ENCODE measurements at regions not wholly inside any gene's neighbourhood (a gene's known extent, or its start where the extent isn't known, plus 50 kb on each side); places are given as distances from the start of the nearest gene placed in this dataset.

DNA sequence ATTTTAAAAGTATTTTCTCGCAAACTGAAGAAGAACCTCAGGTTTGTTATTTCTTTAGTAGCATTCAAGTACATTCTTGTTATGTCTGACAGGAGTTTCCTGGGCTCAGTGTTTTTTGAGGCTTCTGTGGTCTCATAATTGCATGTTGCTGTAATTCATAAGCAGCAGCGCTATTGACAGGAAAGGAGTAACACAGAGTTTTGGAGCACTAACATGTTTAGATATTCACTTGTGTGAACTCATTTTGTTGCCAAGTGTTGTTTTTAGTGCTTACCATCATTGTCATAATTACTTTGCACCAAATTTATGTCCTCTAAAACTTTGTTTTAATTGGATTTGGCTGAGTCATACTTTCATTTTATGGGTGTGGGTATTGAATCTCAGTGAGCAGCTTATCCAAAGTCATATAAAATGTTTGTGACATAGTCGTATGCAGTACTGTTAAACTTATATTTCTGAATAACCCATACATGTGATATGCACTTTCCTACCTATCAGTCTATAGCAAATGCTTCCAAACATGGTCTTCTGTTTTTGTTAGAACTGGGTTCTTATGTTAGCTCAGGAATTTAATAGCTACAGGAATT, 358.7 kb upstream of the CTSO start:
- Histone ChIP-seq H3K27ac (no peak overlapping the region), H3K27me3 (no peaks in the 10 kb centered on the region), H3K9me3 (peaks cover 0 to 6% (median 0%) of the 10 kb centered on the region in 3 donors), H3K4me1 (peaks cover 0 to 5% (median 0%) of the 10 kb centered on the region in 3 donors), H3K36me3 (no peaks in the 10 kb centered on the region), H3K4me3 (no peak overlapping the region)
- 72 to 90% methylated on average over 2 to 3 of the region's 3 CpGs for WGBS, 2 donors (ENCODE audit: low coverage in 1 of 2)
- TF ChIP-seq POLR2AphosphoS5 (IDR thresholded peaks at IDR 0.05) (no peak), POLR2A (IDR thresholded peaks at IDR 0.05) (no peak), EP300 (IDR thresholded peaks at IDR 0.05) (no peak)
- TF ChIP-seq, protein P1, sequence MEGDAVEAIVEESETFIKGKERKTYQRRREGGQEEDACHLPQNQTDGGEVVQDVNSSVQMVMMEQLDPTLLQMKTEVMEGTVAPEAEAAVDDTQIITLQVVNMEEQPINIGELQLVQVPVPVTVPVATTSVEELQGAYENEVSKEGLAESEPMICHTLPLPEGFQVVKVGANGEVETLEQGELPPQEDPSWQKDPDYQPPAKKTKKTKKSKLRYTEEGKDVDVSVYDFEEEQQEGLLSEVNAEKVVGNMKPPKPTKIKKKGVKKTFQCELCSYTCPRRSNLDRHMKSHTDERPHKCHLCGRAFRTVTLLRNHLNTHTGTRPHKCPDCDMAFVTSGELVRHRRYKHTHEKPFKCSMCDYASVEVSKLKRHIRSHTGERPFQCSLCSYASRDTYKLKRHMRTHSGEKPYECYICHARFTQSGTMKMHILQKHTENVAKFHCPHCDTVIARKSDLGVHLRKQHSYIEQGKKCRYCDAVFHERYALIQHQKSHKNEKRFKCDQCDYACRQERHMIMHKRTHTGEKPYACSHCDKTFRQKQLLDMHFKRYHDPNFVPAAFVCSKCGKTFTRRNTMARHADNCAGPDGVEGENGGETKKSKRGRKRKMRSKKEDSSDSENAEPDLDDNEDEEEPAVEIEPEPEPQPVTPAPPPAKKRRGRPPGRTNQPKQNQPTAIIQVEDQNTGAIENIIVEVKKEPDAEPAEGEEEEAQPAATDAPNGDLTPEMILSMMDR (IDR thresholded peaks at IDR 0.05): no peak
- ATAC-seq: no peak

DNA sequence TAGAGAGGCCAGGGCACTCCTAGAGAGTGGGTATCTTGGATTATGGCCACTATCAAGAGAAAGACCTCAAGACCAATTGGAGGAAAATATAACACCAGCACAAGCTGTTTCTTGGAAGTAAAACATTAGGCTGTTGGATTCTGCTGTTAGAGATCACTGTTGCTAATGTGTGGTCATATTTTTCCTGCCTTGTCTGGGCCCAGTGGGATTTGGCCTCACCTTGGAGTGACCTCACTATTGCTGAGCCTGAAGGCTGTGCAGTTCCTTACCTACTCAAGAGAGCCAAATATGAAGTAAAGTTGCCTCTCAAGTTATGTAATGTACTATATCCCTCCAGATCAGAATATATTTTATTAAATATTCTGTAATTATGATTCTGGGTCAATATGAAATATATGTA, 355.4 kb upstream of the CTSO start:
- no peak for ATAC-seq
- Histone ChIP-seq H3K27me3 (no peaks in the 10 kb centered on the region), H3K36me3 (no peaks in the 10 kb centered on the region), H3K27ac (no peak overlapping the region), H3K9me3 (no peaks in the 10 kb centered on the region), H3K4me1 (peaks cover 0 to 13% (median 7%) of the 10 kb centered on the region in 3 donors), H3K4me3 (no peak overlapping the region)
- TF ChIP-seq EP300 (IDR thresholded peaks at IDR 0.05) (no peak), POLR2A (IDR thresholded peaks at IDR 0.05) (no peak), POLR2AphosphoS5 (IDR thresholded peaks at IDR 0.05) (no peak)
- TF ChIP-seq, protein P1 (IDR thresholded peaks at IDR 0.05): no peak

DNA sequence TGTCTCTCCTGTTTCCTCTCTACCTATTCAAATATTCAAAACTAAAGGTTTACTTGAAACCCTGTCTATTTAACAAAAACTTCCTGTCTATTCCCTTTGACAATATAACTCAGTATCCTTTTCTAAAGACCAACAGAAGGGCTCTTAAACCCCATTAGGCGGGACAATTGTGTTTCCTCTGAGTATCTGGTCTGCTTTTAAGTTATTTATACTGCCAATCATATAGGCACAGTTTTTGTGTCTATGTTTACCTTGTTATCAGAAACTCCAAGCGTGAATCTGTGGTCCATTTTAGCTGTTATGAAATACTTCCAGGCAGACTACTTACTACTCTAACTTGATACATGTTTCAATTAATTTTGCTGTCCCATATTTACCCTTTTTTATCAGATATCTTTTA, 350.0 kb upstream of the CTSO start:
- Histone ChIP-seq H3K36me3 (no peaks in the 10 kb centered on the region), H3K4me1 (peaks cover 0 to 13% (median 7%) of the 10 kb centered on the region in 3 donors), H3K27ac (no peak overlapping the region), H3K27me3 (no peaks in the 10 kb centered on the region), H3K9me3 (no peaks in the 10 kb centered on the region), H3K4me3 (no peak overlapping the region)
- TF ChIP-seq, protein P1 (IDR thresholded peaks at IDR 0.05): no peak
- TF ChIP-seq POLR2AphosphoS5 (IDR thresholded peaks at IDR 0.05) (no peak), EP300 (IDR thresholded peaks at IDR 0.05) (no peak), POLR2A (IDR thresholded peaks at IDR 0.05) (no peak)
- no peak for ATAC-seq
- WGBS, 2 donors (ENCODE audit: low coverage in 1 of 2): 82 to 100% methylated on average over 1 to 2 of the region's 2 CpGs

DNA sequence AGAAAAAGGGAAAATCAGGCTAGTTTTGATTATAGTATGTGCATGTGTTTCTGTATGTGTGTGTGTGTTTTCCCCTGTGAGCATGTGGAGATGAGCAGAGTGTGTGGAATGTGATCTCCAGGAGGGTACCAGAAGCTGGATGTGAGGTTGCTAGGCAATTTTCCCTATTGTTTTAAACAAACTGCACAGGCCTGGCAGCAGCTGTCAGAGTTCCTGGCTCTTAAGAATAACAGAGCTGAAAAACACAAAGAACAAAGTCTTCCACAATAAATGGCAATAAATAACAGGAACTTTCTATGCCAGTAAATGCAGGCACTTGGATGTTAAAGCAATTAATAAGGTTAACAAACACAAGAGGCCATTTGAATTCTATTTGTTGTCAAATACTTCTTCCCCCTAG, 344.6 kb upstream of the CTSO start:
- peaks cover 0 to 14% (median 0%) of the 10 kb centered on the region in 3 donors for H3K4me1 ChIP-seq
- H3K9me3 ChIP-seq: no peaks in the 10 kb centered on the region
- H3K27ac ChIP-seq: peak overlapping the region in 1 of 4 donors; percentile 22
- H3K27me3 ChIP-seq: no peaks in the 10 kb centered on the region
- H3K36me3 ChIP-seq: no peaks in the 10 kb centered on the region
- TF ChIP-seq, protein P1 (IDR thresholded peaks at IDR 0.05): no peak
- TF ChIP-seq EP300 (IDR thresholded peaks at IDR 0.05) (no peak), POLR2AphosphoS5 (IDR thresholded peaks at IDR 0.05) (no peak), POLR2A (IDR thresholded peaks at IDR 0.05) (no peak)
- ATAC-seq: peak; percentile 48
- H3K4me3 ChIP-seq: no peak overlapping the region

DNA sequence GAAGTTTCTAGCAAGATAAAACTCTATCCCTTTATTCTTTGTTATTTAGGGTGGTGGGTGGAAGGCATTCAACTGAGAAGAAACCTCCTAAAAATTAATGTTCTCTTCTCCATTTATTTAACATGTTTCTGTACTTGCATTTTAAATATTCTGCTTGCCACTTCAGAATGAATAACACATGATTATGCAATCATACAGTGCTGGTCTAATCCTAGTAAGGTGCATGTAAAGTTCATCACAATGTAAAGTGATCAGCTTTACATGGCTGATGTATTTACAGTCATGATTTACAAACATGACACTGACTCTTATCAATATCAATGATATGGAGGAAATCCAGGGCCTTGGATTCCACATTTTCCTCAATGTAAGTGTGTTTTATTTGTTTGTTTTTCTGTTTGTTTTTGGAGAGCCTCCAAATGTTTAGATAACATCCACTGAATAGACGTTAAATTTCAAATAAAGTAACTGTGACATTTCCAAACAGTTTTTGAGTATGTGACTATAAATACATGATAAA, 342.1 kb upstream of the CTSO start:
- Histone ChIP-seq H3K27ac (no peak overlapping the region), H3K36me3 (no peaks in the 10 kb centered on the region), H3K4me1 (peaks cover 0 to 14% (median 0%) of the 10 kb centered on the region in 3 donors), H3K9me3 (no peaks in the 10 kb centered on the region), H3K4me3 (no peak overlapping the region), H3K27me3 (no peaks in the 10 kb centered on the region)
- TF ChIP-seq EP300 (IDR thresholded peaks at IDR 0.05): no peak
- no peak for TF ChIP-seq POLR2AphosphoS5 (IDR thresholded peaks at IDR 0.05)
- TF ChIP-seq, protein P1 (IDR thresholded peaks at IDR 0.05): no peak
- no peak for TF ChIP-seq POLR2A (IDR thresholded peaks at IDR 0.05)
- ATAC-seq: no peak
- WGBS, 2 donors (ENCODE audit: low coverage in 1 of 2): 33 to 56% methylated on average over 1 of the region's 1 CpG

Measured in gastroesophageal sphincter (tissue), 4 donors.